GM19238 (cell line): ENCODE measurements at regions not wholly inside any gene's neighbourhood (a gene's known extent, or its start where the extent isn't known, plus 50 kb on each side); places are given as distances from the start of the nearest gene placed in this dataset.

Experiments
- DNase-seq: peaks from one replicate; pipeline ENCODE4 v3.0.0; 2011; ENCODE audit warnings: low spot score; ENCODE audit not compliant: insufficient read length

DNA sequence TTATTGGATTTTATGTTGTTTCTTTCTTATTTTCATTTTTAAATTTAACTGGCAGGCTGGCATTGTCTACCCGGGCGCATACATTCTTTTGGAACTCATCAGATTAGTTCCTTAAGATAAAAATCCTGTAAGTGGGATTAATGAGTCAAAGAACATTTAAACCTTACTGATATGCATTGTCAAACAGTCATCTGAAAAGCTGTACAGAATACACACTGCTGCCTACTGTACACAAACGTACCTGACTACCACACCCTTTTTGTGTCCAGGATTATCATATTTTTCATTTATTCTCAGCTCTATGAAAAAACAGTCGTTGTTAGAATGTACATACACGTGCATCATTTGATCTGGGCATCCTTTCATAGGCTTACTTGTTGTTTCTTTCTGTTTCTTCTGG, 358.3 kb downstream of the EFNB2 start:
- DNase-seq, result no peak

GRCh38 chr13:106176117-106176516, 359.3 kb downstream of the EFNB2 start:
- no peak for DNase-seq

GRCh38 chr13:106173891-106174610, 361.4 kb downstream of the EFNB2 start:
- DNase-seq, result no peak

GRCh38 chr13:106173346-106173745, 362.1 kb downstream of the EFNB2 start:
- no peak for DNase-seq

- no peak for DNase-seq
These were observed 363.1 kb downstream of the EFNB2 start for GRCh38 chr13:106172176-106172905.

- no peak for DNase-seq
These were observed 372.0 kb downstream of the EFNB2 start for GRCh38 chr13:106163426-106163825.

DNA sequence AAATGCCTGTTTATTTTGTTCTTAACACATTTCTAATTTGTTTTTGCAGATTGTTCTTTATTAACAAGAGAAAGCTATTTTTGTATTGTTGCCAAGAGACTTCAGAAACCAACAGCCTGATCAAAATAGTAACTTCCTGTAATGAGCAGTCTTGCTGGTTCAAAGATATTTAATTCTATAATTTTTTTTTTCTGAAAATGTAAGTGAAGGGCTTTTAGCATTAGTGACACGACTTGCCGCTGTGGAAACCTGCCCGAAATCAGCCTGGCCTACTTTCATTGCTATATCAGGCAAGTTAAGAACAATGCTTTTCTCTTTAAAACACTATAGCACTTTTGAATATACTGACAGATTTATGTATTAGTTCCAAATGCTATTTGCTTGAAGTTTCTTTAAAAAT, 374.3 kb downstream of the EFNB2 start:
- DNase-seq, result no peak

GRCh38 chr13:106159295-106160195, 375.9 kb downstream of the EFNB2 start:
- no peak for DNase-seq

GRCh38 chr13:106156468-106156867, 379.0 kb downstream of the EFNB2 start:
- DNase-seq, result no peak

- no peak for DNase-seq
These were observed 380.1 kb downstream of the EFNB2 start for GRCh38 chr13:106155411-106155810.

- no peak for DNase-seq
These were observed 381.6 kb downstream of the EFNB2 start for GRCh38 chr13:106153876-106154275.

- no peak for DNase-seq
These were observed 382.4 kb downstream of the EFNB2 start for GRCh38 chr13:106153041-106153440.

GRCh38 chr13:106152047-106152446, 383.4 kb downstream of the EFNB2 start:
- DNase-seq, result no peak

GRCh38 chr13:106151056-106151699, 384.3 kb downstream of the EFNB2 start:
- DNase-seq, result no peak

GRCh38 chr13:106145997-106146864, 389.2 kb downstream of the EFNB2 start:
- no peak for DNase-seq

DNA sequence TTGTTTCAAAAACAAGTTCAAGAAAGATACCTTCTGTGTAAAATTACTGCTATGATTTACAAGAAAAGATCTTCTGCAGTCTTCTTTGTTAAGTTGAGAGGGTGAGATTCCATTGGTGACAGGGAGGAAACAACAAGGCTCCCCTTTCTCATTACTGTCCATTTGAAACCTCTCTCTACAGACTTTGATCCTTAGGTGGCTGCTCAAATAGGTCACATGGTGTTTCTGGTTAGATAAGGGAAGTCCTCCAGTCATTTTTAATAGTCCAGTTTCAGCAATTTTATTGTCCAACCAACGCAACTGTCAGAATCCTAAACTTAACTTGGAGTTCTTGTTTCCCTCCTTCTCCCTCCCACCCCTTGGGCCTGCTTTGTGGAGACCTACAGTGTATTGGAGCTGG, 390.4 kb downstream of the EFNB2 start:
- no peak for DNase-seq

DNA sequence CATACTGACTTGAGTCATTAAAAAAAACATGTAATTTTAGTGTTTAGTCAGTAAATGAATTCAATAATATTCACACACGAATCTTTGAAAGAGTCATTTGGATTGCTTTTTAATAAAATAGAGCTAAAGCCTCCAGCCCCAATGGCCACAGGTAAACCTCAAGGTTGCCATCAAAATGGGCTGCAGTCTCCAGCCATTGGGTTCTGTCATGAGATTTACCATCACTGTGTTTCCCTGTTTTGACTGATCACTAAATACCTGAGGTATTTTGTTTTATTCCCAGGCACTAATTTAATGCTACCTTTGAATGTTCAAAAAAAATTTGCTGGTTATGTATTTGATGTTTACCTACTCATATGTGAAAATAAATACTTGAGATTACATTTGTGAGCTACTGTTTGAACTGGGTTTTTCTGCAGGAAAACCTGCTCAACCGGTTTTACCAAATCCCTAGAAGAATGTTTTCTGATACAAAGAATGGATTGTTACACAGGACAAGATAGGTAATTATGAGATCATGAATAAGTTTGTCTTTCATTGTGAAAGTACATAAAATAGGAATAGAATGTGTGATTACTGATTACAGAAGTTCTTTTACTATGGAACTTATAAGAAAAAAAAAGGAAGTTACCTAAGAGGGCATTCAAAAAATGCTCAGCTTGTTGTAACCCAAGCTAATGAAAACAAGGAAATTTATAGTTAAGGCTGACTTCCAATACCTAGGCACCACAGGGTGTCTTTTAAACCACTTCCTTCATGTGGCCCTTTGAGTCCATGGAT, 391.3 kb downstream of the EFNB2 start:
- no peak for DNase-seq

DNA sequence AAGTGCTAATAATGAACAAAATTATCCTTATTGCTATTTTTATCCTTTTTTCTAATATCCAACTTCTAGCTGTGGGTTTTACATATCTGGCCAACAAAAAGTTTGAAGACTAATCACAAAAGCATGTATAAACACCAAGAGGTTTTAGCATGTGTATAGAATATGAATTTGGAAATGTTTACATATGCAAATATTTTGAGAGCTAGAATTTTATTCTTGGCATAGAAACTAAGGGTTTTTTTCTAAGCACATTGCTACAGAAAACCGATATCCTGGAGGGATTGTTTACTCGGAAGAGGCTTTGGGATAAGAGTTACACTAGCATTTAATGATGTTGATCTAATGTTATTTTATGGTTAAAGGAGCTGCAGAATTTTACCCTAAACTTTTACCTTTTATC, 392.1 kb downstream of the EFNB2 start:
- no peak for DNase-seq

- DNase-seq, result no peak
These were observed 395.0 kb downstream of the EFNB2 start for GRCh38 chr13:106140476-106140875.

DNA sequence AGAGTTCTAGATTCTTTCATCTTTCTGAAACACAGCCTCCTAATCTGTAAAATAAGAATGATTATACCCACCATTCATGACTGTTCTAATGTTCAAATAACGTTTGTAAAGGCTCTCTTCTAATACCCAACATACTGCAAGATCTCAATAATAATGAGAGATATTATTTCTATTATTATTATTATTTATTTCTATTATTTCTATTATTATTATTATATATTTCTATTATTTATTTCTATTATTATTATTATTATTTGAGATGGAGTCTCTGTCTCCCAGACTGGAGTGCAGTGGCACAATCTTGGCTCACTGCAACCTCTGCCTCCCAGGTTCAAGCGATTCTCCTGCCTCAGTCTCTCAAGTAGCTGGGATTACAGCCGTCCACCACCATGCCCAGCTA, 395.5 kb downstream of the EFNB2 start:
- no peak for DNase-seq
